ENCODE measurements at regions not wholly inside any gene's neighbourhood (a gene's known extent, or its start where the extent isn't known, plus 50 kb on each side); places are given as distances from the start of the nearest gene placed in this dataset.

GRCh38 chr6:100166956-100167355 is 172.9 kb upstream of the MCHR2 start:
- DNase-seq (ENCODE audit: low read depth), result no peak
- TF ChIP-seq POLR2A (IDR thresholded peaks at IDR 0.05; ENCODE audit: extremely low read depth, insufficient read length) (no peak), MYC (IDR thresholded peaks at IDR 0.05; ENCODE audit: low read depth, low read length) (no peak)
- H3K4me3 ChIP-seq (ENCODE audit: low read depth, low read length), result no peak overlapping the region

DNA sequence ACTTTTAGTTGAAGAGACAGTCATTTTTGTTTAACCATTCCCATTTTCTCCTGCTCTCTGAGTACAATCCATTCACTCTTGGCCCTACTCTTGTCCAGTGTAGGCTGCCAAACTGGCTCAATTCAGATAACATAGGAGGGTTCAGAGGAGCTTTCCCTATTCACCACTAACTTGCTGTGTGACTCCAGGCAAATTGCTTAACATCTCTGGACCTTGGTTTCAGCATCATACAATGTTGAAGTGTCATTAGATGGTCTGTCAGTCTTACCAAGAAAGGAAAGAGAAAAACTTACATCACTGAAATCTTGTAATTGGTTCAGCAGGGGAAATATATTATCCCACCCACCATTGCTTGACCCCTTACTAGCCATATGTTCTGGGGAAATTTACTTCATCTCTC is 171.4 kb upstream of the MCHR2 start:
- H3K4me3 ChIP-seq (ENCODE audit: low read depth, low read length), result no peak overlapping the region
- no peak for DNase-seq (ENCODE audit: low read depth)
- no peak for TF ChIP-seq MYC (IDR thresholded peaks at IDR 0.05; ENCODE audit: low read depth, low read length)
- TF ChIP-seq, protein P1, sequence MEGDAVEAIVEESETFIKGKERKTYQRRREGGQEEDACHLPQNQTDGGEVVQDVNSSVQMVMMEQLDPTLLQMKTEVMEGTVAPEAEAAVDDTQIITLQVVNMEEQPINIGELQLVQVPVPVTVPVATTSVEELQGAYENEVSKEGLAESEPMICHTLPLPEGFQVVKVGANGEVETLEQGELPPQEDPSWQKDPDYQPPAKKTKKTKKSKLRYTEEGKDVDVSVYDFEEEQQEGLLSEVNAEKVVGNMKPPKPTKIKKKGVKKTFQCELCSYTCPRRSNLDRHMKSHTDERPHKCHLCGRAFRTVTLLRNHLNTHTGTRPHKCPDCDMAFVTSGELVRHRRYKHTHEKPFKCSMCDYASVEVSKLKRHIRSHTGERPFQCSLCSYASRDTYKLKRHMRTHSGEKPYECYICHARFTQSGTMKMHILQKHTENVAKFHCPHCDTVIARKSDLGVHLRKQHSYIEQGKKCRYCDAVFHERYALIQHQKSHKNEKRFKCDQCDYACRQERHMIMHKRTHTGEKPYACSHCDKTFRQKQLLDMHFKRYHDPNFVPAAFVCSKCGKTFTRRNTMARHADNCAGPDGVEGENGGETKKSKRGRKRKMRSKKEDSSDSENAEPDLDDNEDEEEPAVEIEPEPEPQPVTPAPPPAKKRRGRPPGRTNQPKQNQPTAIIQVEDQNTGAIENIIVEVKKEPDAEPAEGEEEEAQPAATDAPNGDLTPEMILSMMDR (IDR thresholded peaks at IDR 0.05; ENCODE audit: low read depth, low read length), result no peak
- no peak for TF ChIP-seq MAX (IDR thresholded peaks at IDR 0.05; ENCODE audit: low read depth, low read length)
- TF ChIP-seq POLR2A (IDR thresholded peaks at IDR 0.05; ENCODE audit: extremely low read depth, insufficient read length), result no peak

DNA sequence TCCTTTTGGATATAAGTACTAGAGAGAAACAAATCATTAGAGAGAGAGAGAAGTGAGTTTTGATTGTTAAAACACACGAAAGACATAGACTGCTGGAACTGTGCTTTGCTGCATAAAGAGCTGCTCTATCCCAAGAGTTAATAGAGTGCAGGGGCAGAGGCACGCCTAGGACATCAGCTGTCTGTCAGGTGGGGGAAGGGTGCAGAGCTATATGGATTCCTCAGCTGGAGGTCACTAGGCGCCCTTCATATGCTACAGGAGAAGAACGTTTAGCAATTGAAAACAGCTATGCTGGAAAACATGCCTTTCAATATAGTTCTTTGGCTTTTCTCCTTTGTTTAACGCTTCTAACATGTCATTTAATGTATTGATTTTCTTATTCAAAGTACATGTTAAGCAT is 169.0 kb upstream of the MCHR2 start:
- H3K4me3 ChIP-seq (ENCODE audit: low read depth, low read length), result no peak overlapping the region
- TF ChIP-seq MYC (IDR thresholded peaks at IDR 0.05; ENCODE audit: low read depth, low read length) (no peak), MAX (IDR thresholded peaks at IDR 0.05; ENCODE audit: low read depth, low read length) (no peak), POLR2A (IDR thresholded peaks at IDR 0.05; ENCODE audit: extremely low read depth, insufficient read length) (no peak)
- TF ChIP-seq, protein P1 (IDR thresholded peaks at IDR 0.05; ENCODE audit: low read depth, low read length), result no peak
- no peak for DNase-seq (ENCODE audit: low read depth)

DNA sequence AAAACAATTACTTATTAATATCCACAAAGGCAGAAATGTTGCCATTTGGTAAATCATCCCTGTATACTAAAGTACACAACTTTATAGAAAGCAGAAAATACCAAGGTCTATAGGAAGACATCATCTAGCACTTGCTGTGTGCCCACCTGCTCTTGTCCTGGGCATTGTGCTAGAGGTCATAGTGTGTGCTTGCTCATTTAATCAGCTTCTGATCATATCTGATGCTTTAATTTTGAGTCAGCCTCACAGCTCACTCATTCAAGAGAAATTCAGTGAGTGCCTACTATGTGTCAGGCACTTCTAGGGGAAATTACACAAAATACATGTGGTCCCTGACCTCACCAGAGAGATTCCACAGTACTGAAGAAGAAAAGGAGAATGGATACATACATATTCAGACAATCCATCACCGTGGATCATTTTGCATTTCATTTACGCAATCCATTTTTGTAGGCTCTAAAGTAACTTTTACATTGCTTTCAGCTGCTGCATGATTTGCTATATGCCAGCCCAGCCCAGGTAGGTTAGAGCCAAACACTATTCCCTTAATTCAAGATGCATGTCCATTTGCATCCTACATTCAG is 167.9 kb upstream of the MCHR2 start:
- no peak overlapping the region for H3K4me3 ChIP-seq (ENCODE audit: low read depth, low read length)
- DNase-seq (ENCODE audit: low read depth), result no peak
- TF ChIP-seq MAX (IDR thresholded peaks at IDR 0.05; ENCODE audit: low read depth, low read length), result no peak
- no peak for TF ChIP-seq MYC (IDR thresholded peaks at IDR 0.05; ENCODE audit: low read depth, low read length)
- TF ChIP-seq POLR2A (IDR thresholded peaks at IDR 0.05; ENCODE audit: extremely low read depth, insufficient read length), result no peak
- TF ChIP-seq, protein P1 (IDR thresholded peaks at IDR 0.05; ENCODE audit: low read depth, low read length), result no peak

DNA sequence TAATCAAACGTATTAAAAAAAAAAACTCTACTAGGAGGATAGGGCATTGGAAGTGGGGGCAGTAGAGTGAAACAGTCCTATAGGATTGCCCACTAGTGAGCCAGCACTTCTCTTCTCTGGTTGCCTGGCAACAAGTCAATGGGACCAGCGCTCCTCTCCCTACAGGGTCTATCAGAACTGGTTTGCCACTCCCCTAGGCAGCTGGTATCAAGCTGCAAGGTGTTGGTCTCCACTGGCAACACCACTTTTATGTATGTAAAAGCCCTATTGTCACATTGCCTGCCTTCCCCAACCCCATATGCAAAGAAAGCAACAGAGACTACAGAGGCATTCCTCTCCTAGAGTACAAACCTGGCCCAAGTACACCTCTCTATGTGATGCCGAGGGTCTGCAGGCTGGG is 166.9 kb upstream of the MCHR2 start:
- no peak for DNase-seq (ENCODE audit: low read depth)
- H3K4me3 ChIP-seq (ENCODE audit: low read depth, low read length), result no peak overlapping the region
- TF ChIP-seq POLR2A (IDR thresholded peaks at IDR 0.05; ENCODE audit: extremely low read depth, insufficient read length), result no peak
- no peak for TF ChIP-seq MYC (IDR thresholded peaks at IDR 0.05; ENCODE audit: low read depth, low read length)
- TF ChIP-seq, protein P1 (IDR thresholded peaks at IDR 0.05; ENCODE audit: low read depth, low read length), result no peak
- no peak for TF ChIP-seq MAX (IDR thresholded peaks at IDR 0.05; ENCODE audit: low read depth, low read length)

DNA sequence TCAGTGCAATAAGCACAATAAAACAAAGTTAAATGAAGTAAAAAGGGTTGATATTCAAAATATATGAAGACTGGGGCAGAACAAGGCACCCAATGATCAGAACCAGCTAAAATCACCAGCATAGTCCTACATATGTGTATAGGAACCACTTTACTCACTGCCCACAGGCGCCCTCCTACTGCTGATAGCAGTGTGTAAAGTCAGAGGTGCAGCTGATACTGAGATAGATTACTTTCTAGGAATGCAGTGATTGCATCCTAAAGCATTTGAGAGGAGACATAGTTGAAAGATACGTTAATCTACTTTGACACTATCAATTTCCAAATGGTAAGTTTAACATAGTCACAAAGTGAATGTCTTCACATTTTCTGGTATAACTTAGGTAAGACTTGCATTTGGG is 161.1 kb upstream of the MCHR2 start:
- TF ChIP-seq MAX (IDR thresholded peaks at IDR 0.05; ENCODE audit: low read depth, low read length) (no peak), POLR2A (IDR thresholded peaks at IDR 0.05; ENCODE audit: extremely low read depth, insufficient read length) (no peak), MYC (IDR thresholded peaks at IDR 0.05; ENCODE audit: low read depth, low read length) (no peak)
- TF ChIP-seq, protein P1 (IDR thresholded peaks at IDR 0.05; ENCODE audit: low read depth, low read length), result no peak
- H3K4me3 ChIP-seq (ENCODE audit: low read depth, low read length), result no peak overlapping the region
- no peak for DNase-seq (ENCODE audit: low read depth)

Measured in NB4 (cell line).